Cardiac muscle cell (in vitro differentiated cells and primary cell): ENCODE measurements at regions not wholly inside any gene's neighbourhood (a gene's known extent, or its start where the extent isn't known, plus 50 kb on each side); places are given as distances from the start of the nearest gene placed in this dataset.

ENCODE experiments used
- DNase-seq, 2 donors: peaks; one replicate each; pipeline versions ENCODE4 v3.0.0 to v3.0.0-alpha.2; 2010 to 2017; ENCODE audit warnings: low read depth in 1 of 2, low spot score in 1 of 2
- H3K27ac ChIP-seq: fragments of 200-600 bp; sonication (generic); 2 replicates; pipeline ENCODE4 v1.5.1; 2016
- H3K27me3 ChIP-seq: fragments of 200-600 bp; sonication (generic); 2 replicates; pipeline ENCODE4 v1.6.0; 2016; ENCODE audit warnings: control low read depth
- H3K36me3 ChIP-seq: fragments of 200-600 bp; sonication (generic); 2 replicates; pipeline ENCODE4 v1.5.1; 2016; ENCODE audit warnings: control low read depth
- H3K4me1 ChIP-seq: fragments of 200-600 bp; sonication (generic); 2 replicates; pipeline ENCODE4 v1.8.1; 2017; ENCODE audit warnings: low read depth, mild to moderate bottlenecking, mixed run types
- H3K4me3 ChIP-seq: fragments of 200-600 bp; sonication (generic); 2 replicates; pipeline ENCODE4 v1.5.1; 2016; ENCODE audit warnings: mild to moderate bottlenecking
- H3K9me3 ChIP-seq: fragments of 200-600 bp; sonication (generic); 2 replicates; pipeline ENCODE4 v1.5.1; 2017; ENCODE audit warnings: low read depth, mild to moderate bottlenecking, control low read depth
- CTCF ChIP-seq: IDR thresholded peaks from 2 replicates; pipeline ENCODE4 v1.5.1; 2012; ENCODE audit warnings: low read depth, mild to moderate bottlenecking, low read length

- Histone ChIP-seq H3K36me3 (no peaks in the 10 kb centered on the region), H3K9me3 (no peaks in the 10 kb centered on the region), H3K4me1 (no peaks in the 10 kb centered on the region), H3K4me3 (no peak overlapping the region), H3K27me3 (peaks cover 21% of the 10 kb centered on the region), H3K27ac (no peak overlapping the region)
- no peak for DNase-seq
- TF ChIP-seq CTCF, result no peak
Observed at GRCh38 chr11:134008634-134009071, 51.9 kb upstream of the IGSF9B start.

GRCh38 chr11:134013518-134013917 is 55.4 kb upstream of the JAM3 start:
- no peaks in the 10 kb centered on the region for H3K9me3 ChIP-seq
- H3K4me3 ChIP-seq, result no peak overlapping the region
- no peaks in the 10 kb centered on the region for H3K4me1 ChIP-seq
- peaks cover 50% of the 10 kb centered on the region for H3K27me3 ChIP-seq
- H3K27ac ChIP-seq, result no peak overlapping the region
- DNase-seq, result no peak
- TF ChIP-seq CTCF, result no peak
- H3K36me3 ChIP-seq, result no peaks in the 10 kb centered on the region

GRCh38 chr11:134014511-134014910 is 54.4 kb upstream of the JAM3 start:
- Histone ChIP-seq H3K27ac (no peak overlapping the region), H3K36me3 (no peaks in the 10 kb centered on the region), H3K4me3 (no peak overlapping the region), H3K4me1 (no peaks in the 10 kb centered on the region), H3K27me3 (peaks cover 53% of the 10 kb centered on the region), H3K9me3 (no peaks in the 10 kb centered on the region)
- TF ChIP-seq CTCF, result peak; percentile 33
- DNase-seq, result peak; percentile 26 to 55

- peak in 1 of 2 donors; percentile 37 for DNase-seq
- no peaks in the 10 kb centered on the region for H3K36me3 ChIP-seq
- H3K9me3 ChIP-seq, result no peaks in the 10 kb centered on the region
- peaks cover 53% of the 10 kb centered on the region for H3K27me3 ChIP-seq
- no peaks in the 10 kb centered on the region for H3K4me1 ChIP-seq
- no peak for TF ChIP-seq CTCF
- H3K27ac ChIP-seq, result no peak overlapping the region
- H3K4me3 ChIP-seq, result no peak overlapping the region
Observed at GRCh38 chr11:134015556-134015955, 53.3 kb upstream of the JAM3 start.

- TF ChIP-seq CTCF, result no peak
- no peak overlapping the region for H3K4me3 ChIP-seq
- H3K27ac ChIP-seq, result no peak overlapping the region
- no peaks in the 10 kb centered on the region for H3K9me3 ChIP-seq
- no peaks in the 10 kb centered on the region for H3K4me1 ChIP-seq
- H3K36me3 ChIP-seq, result no peaks in the 10 kb centered on the region
- DNase-seq, result no peak
- H3K27me3 ChIP-seq, result peaks cover 34% of the 10 kb centered on the region
Observed at GRCh38 chr11:134017511-134018430, 51.1 kb upstream of the JAM3 start.
